Fibroblast of skin of right biceps (primary cell): ENCODE measurements at regions not wholly inside any gene's neighbourhood (a gene's known extent, or its start where the extent isn't known, plus 50 kb on each side); places are given as distances from the start of the nearest gene placed in this dataset.
A peak's percentile ranks its signal among the peaks of the same experiment; 100 is the strongest.
"Not testable (repeated sequence)": the region's sequence is repeated elsewhere in the genome, so short reads cannot be mapped to it uniquely, and the experiment has no call there.

Source experiments
- DNase-seq: peaks from one replicate; pipeline ENCODE4 v3.0.0-alpha.2; 2013

DNA sequence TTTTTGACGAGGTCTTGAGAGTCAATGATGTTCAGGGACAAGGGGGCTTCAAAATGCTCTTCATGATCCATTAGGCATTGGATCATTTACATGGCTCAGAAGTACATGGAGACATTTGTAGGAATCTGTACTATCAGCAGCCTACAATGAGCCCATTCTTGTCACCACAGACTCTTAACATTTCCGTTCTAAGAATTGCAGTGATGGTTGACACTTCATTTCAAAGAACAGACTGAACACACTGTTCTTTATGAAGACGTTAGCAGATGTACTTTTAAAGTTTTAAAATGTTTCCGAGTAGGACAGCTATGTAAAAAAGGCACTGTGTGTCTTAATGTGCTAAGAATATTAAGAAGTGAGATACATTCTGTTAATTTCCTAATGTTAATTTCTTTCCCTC is 97.3 kb upstream of the GOT2 start:
- no peak for DNase-seq

- DNase-seq, result no peak
Observed at GRCh38 chr16:58828901-58829545, 94.9 kb upstream of the GOT2 start.

DNA sequence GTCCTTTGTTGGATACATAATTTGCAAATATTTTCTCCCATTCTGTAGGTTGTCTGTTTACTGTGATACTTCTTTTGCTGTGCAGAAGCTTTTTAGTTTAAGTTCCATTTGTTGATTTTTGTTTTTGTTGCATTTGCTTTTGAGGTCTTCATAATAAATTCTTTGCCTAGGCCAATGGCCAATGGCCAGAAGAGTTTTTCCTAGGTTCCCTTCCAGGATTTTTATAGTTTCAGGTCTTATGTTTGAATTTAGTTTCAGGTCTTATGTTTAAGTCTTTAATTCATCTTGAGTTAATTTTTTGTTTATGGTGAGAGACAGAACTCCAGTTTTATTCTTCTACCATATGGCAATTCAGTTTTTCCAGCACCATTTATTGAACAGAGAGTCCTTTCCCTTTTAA is 90.1 kb upstream of the GOT2 start:
- no peak for DNase-seq

- DNase-seq, result no peak
Observed at GRCh38 chr16:58821886-58822285, 87.8 kb upstream of the GOT2 start.

DNA sequence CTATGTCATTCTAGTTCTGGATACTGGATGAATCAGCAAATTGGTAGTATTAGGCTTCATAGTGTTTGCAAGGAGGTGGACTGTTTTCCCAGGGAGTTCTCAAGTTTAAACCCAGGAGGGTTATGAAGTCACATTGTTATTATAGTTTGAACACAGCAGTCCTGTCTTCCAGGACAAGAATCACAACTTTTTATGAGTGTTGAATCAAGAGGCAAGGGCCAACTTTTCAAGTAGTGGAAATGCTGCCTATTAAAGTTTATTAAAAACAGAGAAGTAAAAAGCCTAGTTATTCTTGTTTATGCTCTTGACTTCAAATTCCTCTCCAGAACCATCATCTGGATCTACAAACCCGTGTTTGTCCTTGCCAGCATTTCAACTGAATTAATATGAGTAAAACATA is 86.3 kb upstream of the GOT2 start:
- no peak for DNase-seq

DNA sequence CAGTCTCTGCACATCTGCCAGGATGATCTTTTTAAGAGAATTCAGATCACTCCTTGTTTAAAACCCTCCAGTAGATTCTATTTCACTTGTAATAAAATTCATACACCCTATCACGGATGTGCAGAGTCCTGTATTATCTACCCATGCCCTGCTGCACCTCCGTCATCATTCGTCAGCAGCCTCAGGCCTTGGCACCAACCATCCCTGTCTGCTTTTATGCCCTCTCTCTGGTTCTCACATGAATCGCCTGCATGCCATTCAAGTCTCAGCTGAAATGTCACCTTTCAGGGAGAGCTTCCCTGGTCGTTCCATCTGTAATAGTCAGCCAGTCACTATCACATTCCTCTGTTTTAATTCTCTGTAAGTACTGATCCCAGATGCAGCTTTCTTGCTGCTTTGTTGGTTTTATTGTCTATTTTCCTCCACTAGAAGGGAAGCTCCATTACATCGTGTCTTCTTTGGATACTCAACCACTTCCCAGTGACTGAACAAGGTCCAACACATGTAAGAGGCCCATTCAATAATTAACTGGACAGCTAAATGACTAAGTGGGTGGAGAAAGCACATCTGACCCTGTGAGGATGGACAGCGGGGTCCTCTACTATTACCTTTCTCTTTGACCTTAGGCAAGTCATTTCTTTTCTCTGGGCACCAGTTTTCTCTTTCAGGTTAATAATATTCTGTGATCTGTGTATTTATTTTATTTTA is 81.2 kb upstream of the GOT2 start:
- DNase-seq, result peak; percentile 2

DNA sequence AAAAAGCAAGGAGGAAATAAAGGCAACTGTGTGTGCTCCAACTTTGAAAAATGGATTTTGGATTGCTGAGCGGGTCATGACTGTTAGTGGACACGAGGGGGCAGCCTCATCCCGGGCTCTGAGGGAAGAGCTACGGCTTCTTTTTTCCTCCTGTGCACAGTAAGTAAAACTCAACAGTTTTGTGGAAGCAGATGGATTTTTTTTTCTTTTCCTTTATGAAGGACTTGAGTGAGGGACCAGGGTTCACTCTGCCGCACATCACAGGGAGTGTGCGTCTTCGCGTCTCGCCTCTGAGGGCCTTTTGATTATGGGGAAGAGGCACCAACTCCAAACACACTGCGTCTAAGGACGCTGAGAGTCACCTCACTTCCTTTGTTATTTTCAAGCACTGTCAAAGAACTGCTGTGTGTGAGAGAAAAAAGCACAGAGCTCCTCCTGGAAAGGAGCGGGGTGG is 80.3 kb upstream of the GOT2 start:
- peak; percentile 48 for DNase-seq

- DNase-seq, result no peak
Observed at GRCh38 chr16:58809213-58809612, 75.1 kb upstream of the GOT2 start.

DNA sequence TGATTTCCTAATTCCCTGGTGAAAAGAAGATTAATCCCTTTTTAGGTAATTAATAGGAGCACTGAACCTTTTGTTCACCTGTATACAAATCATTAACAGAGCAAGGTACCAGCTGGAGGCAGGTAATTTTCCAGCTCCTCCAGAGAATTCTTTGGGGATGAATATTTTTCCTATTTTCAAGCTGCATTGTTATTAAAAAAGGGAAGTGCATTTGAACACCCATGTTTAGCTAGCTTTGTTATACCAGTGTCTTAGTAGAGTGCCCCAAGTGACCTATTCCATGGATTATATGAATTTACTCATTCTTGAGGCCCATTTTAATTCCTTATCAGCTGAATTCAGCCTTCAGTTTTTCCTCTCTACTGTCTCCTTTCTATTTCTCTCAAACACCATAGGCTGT is 73.2 kb upstream of the GOT2 start:
- no peak for DNase-seq

DNA sequence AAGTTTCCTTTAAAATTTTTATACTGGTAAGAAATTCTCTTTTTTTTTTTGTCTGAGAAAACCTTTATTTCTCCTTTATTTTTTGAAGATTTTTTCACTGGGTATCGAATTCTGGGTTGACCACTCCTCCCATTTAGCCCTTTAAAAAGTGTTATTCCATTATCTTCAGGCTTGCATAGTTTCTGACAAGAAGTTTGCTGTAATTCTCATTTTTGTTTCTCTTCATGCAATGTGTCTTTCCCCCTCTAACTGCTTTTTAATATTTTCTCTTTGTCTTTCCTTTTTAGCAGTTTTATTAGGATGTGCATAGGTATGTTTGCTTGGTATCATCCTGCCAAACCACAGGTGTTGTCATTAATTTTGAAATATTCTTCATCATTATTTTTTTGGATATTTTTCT is 67.7 kb upstream of the GOT2 start:
- DNase-seq, result no peak

DNA sequence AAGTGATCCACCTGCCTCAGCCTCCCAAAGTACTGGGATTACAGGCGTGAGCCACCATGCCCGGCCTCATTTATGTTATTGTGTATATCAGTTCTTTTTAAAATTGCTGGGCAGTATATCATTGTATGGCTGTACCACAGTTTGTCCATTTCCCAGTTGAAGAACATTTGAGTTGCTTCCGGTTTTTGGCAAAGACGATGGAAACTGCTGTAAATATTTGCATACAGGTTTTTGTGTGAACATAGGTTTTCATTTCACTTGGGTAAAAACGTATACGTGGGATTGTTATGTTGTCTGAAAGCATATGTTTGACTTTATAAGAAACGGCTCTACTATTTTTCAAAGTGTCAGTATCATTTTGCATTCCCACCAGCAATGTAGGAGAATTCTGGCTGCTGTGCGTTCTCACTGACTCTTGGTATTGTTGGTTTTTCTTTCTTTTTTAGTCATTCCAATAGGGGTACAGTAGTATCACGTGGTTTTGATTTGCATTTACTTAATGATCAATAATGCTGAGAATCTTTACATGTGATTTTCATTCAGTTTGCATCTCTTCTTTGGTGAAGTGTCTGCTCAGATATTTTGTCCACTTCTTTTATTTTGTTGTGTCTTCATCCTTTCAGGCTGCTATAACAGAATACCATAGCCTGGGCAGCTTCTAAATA is 63.2 kb upstream of the GOT2 start:
- DNase-seq, result no peak

DNA sequence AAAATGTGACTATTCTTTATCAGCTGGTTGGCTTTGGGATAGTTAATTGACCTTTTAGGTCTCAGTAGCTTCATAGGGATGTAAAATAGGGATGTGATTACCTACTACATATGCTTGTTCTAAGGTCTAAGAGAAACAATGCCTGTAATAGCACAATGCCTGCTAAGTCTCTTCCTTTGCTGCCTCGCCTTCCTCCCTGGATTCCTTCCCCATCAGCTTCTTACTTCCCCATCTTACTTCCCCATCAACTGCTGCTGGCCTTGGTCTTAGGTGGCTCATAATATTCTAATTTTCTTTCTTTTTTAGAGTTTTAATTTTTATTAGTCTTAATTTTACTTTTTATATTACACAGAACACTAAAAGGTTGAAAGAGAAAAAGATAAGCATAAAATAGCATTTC is 59.2 kb upstream of the GOT2 start:
- DNase-seq, result no peak

DNA sequence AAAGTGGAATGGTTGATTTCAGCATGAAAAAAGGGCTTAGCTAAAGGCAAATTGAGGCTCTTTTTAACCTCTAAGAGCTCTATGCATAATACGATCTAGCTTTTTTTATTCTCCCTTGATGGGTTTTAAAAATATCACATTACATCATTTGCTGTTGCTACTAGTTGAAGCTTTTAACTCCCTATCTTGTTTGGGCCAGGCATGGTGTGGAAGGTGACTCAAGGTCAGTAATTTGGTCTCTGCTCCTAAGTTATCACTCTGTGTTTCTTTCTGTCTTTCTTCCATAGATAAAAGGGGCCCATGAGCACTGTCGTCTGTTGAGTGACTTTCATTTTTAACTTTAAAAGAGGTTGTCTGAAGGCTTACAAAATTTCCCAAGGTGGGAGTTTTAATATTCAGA is 58.1 kb upstream of the GOT2 start:
- no peak for DNase-seq

- DNase-seq, result not testable (repeated sequence)
Observed at GRCh38 chr16:58790816-58791557, 56.9 kb upstream of the GOT2 start.

GRCh38 chr16:58789351-58789750 is 55.2 kb upstream of the GOT2 start:
- no peak for DNase-seq
